Tibial artery (tissue), 4 donors: ENCODE measurements at regions not wholly inside any gene's neighbourhood (a gene's known extent, or its start where the extent isn't known, plus 50 kb on each side); places are given as distances from the start of the nearest gene placed in this dataset.

Experiments used
- DNase-seq, 2 donors: peaks; one replicate each; pipeline ENCODE4 v3.0.0-alpha.2; 2019
- H3K27ac ChIP-seq, 2 donors: fragments of 200-600 bp; sonication (generic) in 1 of 2; 1 replicate in 1 of 2; 2 replicates in 1 of 2; pipeline ENCODE4 v1.5.1; 2018 to 2019; ENCODE audit warnings: mild to moderate bottlenecking in 1 of 2
- H3K27me3 ChIP-seq, 2 donors: fragments of 200-600 bp; sonication (generic) in 1 of 2; one replicate each; pipeline versions ENCODE4 v1.5.1 to v1.6.0; 2016 to 2019
- H3K36me3 ChIP-seq, 3 donors: fragments of 200-600 bp; sonication (generic) in 2 of 3; one replicate each; pipeline ENCODE4 v1.5.1; 2016 to 2019; ENCODE audit warnings: mild to moderate bottlenecking in 2 of 3
- H3K4me1 ChIP-seq, 4 donors: fragments of 200-600 bp; sonication (generic) in 2 of 4; 1 replicate in 3 of 4; 2 replicates in 1 of 4; pipeline ENCODE4 v1.5.1; 2016 to 2019
- H3K4me3 ChIP-seq, 2 donors: fragments of 200-600 bp; sonication (generic) in 1 of 2; 1 replicate in 1 of 2; 2 replicates in 1 of 2; pipeline ENCODE4 v1.5.1; 2018 to 2019; ENCODE audit warnings: mild to moderate bottlenecking in 2 of 2
- H3K9me3 ChIP-seq, 3 donors: fragments of 200-600 bp; sonication (generic) in 1 of 3; one replicate each; pipeline ENCODE4 v1.5.1; 2016 to 2019
- CTCF ChIP-seq, 2 experiments: fragments of 200-600 bp in 1 of 2; fragments of 450-650 bp in 1 of 2; IDR thresholded peaks; one replicate each; pipeline ENCODE4 v1.5.1; 2017 to 2019; ENCODE audit warnings: antibody characterized with exemption in 2 of 2, mild to moderate bottlenecking in 1 of 2, moderate library complexity in 1 of 2
- intact Hi-C: fragments of 100-400 bp; cut with DNase I; formaldehyde crosslinking; loops from one replicate; pipeline ENCODE4 v1.15.0; 2023; ENCODE audit warnings: low total_unique reads

- Histone ChIP-seq H3K4me3 (no peak overlapping the region), H3K4me1 (no peaks in the 10 kb centered on the region), H3K9me3 (no peaks in the 10 kb centered on the region), H3K36me3 (no peaks in the 10 kb centered on the region), H3K27me3 (no peaks in the 10 kb centered on the region), H3K27ac (no peak overlapping the region)
- DNase-seq: no peak
- no peak for TF ChIP-seq CTCF (IDR thresholded peaks at IDR 0.05)
- intact Hi-C loops: no loop called here
Observed at GRCh38 chr4:110799211-110799610, 176.3 kb upstream of the PITX2 start.

- no peaks in the 10 kb centered on the region for H3K4me1 ChIP-seq
Observed at GRCh38 chr4:110801591-110801990, 178.7 kb upstream of the PITX2 start.

GRCh38 chr4:110808351-110808878, 185.5 kb upstream of the PITX2 start:
- no peak for DNase-seq
- Histone ChIP-seq H3K27me3 (no peaks in the 10 kb centered on the region), H3K36me3 (no peaks in the 10 kb centered on the region), H3K4me3 (no peak overlapping the region), H3K9me3 (no peaks in the 10 kb centered on the region), H3K27ac (no peak overlapping the region), H3K4me1 (no peaks in the 10 kb centered on the region)
- intact Hi-C loops: no loop called here
- TF ChIP-seq CTCF (IDR thresholded peaks at IDR 0.05): no peak

More at GRCh38 chr4:110801591-110801990, 178.7 kb upstream of the PITX2 start:
- Histone ChIP-seq H3K4me3 (no peak overlapping the region), H3K27ac (no peak overlapping the region), H3K27me3 (no peaks in the 10 kb centered on the region), H3K36me3 (no peaks in the 10 kb centered on the region), H3K9me3 (no peaks in the 10 kb centered on the region)
- TF ChIP-seq CTCF (IDR thresholded peaks at IDR 0.05): no peak
- intact Hi-C loops: no loop called here
- no peak for DNase-seq

- Histone ChIP-seq H3K36me3 (no peaks in the 10 kb centered on the region), H3K4me3 (no peak overlapping the region), H3K9me3 (no peaks in the 10 kb centered on the region), H3K4me1 (no peaks in the 10 kb centered on the region), H3K27me3 (no peaks in the 10 kb centered on the region), H3K27ac (no peak overlapping the region)
- intact Hi-C loops: no loop called here
- no peak for TF ChIP-seq CTCF (IDR thresholded peaks at IDR 0.05)
- DNase-seq: no peak
Observed at GRCh38 chr4:110815950-110816349, 193.1 kb upstream of the PITX2 start.

GRCh38 chr4:110816367-110816766, 193.5 kb upstream of the PITX2 start:
- no peaks in the 10 kb centered on the region for H3K27me3 ChIP-seq
- intact Hi-C loops: no loop called here
- H3K36me3 ChIP-seq: no peaks in the 10 kb centered on the region
- H3K4me3 ChIP-seq: no peak overlapping the region
- H3K9me3 ChIP-seq: no peaks in the 10 kb centered on the region
- no peaks in the 10 kb centered on the region for H3K4me1 ChIP-seq
- H3K27ac ChIP-seq: no peak overlapping the region
- DNase-seq: no peak
- TF ChIP-seq CTCF (IDR thresholded peaks at IDR 0.05): no peak

GRCh38 chr4:110821186-110821585, 198.3 kb upstream of the PITX2 start:
- intact Hi-C loops: no loop called here
- Histone ChIP-seq H3K36me3 (no peaks in the 10 kb centered on the region), H3K4me1 (no peaks in the 10 kb centered on the region), H3K4me3 (no peak overlapping the region), H3K9me3 (no peaks in the 10 kb centered on the region), H3K27ac (no peak overlapping the region), H3K27me3 (no peaks in the 10 kb centered on the region)
- no peak for DNase-seq
- TF ChIP-seq CTCF (IDR thresholded peaks at IDR 0.05): no peak
